ENCODE measurements at regions not wholly inside any gene's neighbourhood (a gene's known extent, or its start where the extent isn't known, plus 50 kb on each side); places are given as distances from the start of the nearest gene placed in this dataset.

GRCh38 chr5:92332039-92332438, 948.9 kb upstream of the ARRDC3 start:
- H3K36me3 ChIP-seq (ENCODE audit: control insufficient read depth in 2 of 2, extremely low read depth in 1 of 2, insufficient read depth in 2 of 2, low read length in 2 of 2), result no peaks in the 10 kb centered on the region
- CTCF ChIA-PET, result interaction anchor here (1.5 kb wide), 1 partner anchor 1469 kb away, joined by 3 read pairs; no protein-coding TSS in a partner anchor
- BruUV-seq (replicated peaks), result no TSS peak

GRCh38 chr5:92330365-92330764, 947.2 kb upstream of the ARRDC3 start:
- FAIRE-seq (no peak), DNase-seq (ENCODE audit: low read depth, low spot score) (no peak)
- TF ChIP-seq CTCF (IDR thresholded peaks at IDR 0.05; ENCODE audit: extremely low read depth in 1 of 2, insufficient read depth in 1 of 2, low read depth in 1 of 2, low read length in 2 of 2), result no peak
- no peak for TF ChIP-seq POLR2A (IDR thresholded peaks at IDR 0.05; ENCODE audit: low read depth, low read length)
- no peak for TF ChIP-seq POLR2AphosphoS5 (IDR thresholded peaks at IDR 0.05; ENCODE audit: insufficient read depth, low read depth, low read length)
- TF ChIP-seq JUN (IDR thresholded peaks at IDR 0.05; ENCODE audit: borderline replicate concordance, insufficient read depth, insufficient read length, low read depth), result no peak
- TF ChIP-seq FOS (IDR thresholded peaks at IDR 0.05; ENCODE audit: borderline replicate concordance, insufficient read depth, low read length), result no peak
- TF ChIP-seq MYC (IDR thresholded peaks at IDR 0.05; ENCODE audit: low read depth, low read length), result no peak
- TF ChIP-seq EZH2 (IDR thresholded peaks at IDR 0.05; ENCODE audit: borderline replicate concordance, low read depth, low read length, severe bottlenecking), result no peak
- no peak for TF ChIP-seq MAX (IDR thresholded peaks at IDR 0.05; ENCODE audit: insufficient read depth, insufficient read length)
- TF ChIP-seq GATA2 (IDR thresholded peaks at IDR 0.05; ENCODE audit: insufficient read depth, insufficient read length, low read depth, low read length), result no peak
- Histone ChIP-seq H3K9me1 (replicated peaks; ENCODE audit: control insufficient read depth, extremely low read depth, insufficient read depth, low read length) (no peaks in the 10 kb centered on the region), H3K79me2 (ENCODE audit: control insufficient read depth, insufficient read depth, low read length) (no peaks in the 10 kb centered on the region), H3K36me3 (ENCODE audit: control insufficient read depth in 2 of 2, extremely low read depth in 1 of 2, insufficient read depth in 2 of 2, low read length in 2 of 2) (no peaks in the 10 kb centered on the region), H3K27me3 (ENCODE audit: control insufficient read depth in 2 of 2, insufficient read depth in 2 of 2, low read length in 2 of 2) (no peaks in the 10 kb centered on the region), H3K4me3 (replicated peaks in 1 of 3; ENCODE audit: insufficient read depth in 1 of 3, low read depth in 1 of 3, low read length in 3 of 3) (no peak overlapping the region), H3K9ac (replicated peaks; ENCODE audit: extremely low read depth, insufficient read depth, low read length) (no peak overlapping the region), H3K9me3 (replicated peaks; ENCODE audit: control insufficient read depth, insufficient read depth, low read length) (no peaks in the 10 kb centered on the region), H3K27ac (ENCODE audit: insufficient read depth, low read depth, low read length) (no peak overlapping the region), H4K20me1 (replicated peaks; ENCODE audit: control insufficient read depth, extremely low read depth, insufficient read depth, low read length) (no peaks in the 10 kb centered on the region), H3K4me2 (ENCODE audit: insufficient read depth, low read length) (no peak overlapping the region), H2AFZ (ENCODE audit: low read depth, low read length) (no peak overlapping the region), H3K4me1 (ENCODE audit: control insufficient read depth, extremely low read depth, insufficient read depth, low read length) (no peaks in the 10 kb centered on the region)
- ChIA-PET POLR2A (no interaction called here), CTCF (interaction anchor here (1.0 to 1.4 kb wide), 2 partner anchors 17 to 18 kb away, joined by 3 read pairs; no protein-coding TSS in a partner anchor)
- no TSS peak for BruUV-seq (replicated peaks)
- dilution Hi-C loops (cut with MboI; ENCODE audit: extremely low pct_ligation_motif_present, low sequenced_read_pairs), result no loop called here
- intact Hi-C loops (cut with micrococcal nuclease), result no loop called here

More at GRCh38 chr5:92332039-92332438, 948.9 kb upstream of the ARRDC3 start:
- no peaks in the 10 kb centered on the region for H3K9me3 ChIP-seq (replicated peaks; ENCODE audit: control insufficient read depth, insufficient read depth, low read length)
- no peak overlapping the region for H3K27ac ChIP-seq (ENCODE audit: insufficient read depth, low read depth, low read length)
- H2AFZ ChIP-seq (ENCODE audit: low read depth, low read length), result no peak overlapping the region
- H3K9me1 ChIP-seq (replicated peaks; ENCODE audit: control insufficient read depth, extremely low read depth, insufficient read depth, low read length), result no peaks in the 10 kb centered on the region
- H3K4me2 ChIP-seq (ENCODE audit: insufficient read depth, low read length), result no peak overlapping the region
- no peaks in the 10 kb centered on the region for H3K27me3 ChIP-seq (ENCODE audit: control insufficient read depth in 2 of 2, insufficient read depth in 2 of 2, low read length in 2 of 2)
- dilution Hi-C loops (cut with MboI; ENCODE audit: extremely low pct_ligation_motif_present, low sequenced_read_pairs), result no loop called here
- H3K79me2 ChIP-seq (ENCODE audit: control insufficient read depth, insufficient read depth, low read length), result no peaks in the 10 kb centered on the region
- intact Hi-C loops (cut with micrococcal nuclease), result no loop called here
- H3K4me1 ChIP-seq (ENCODE audit: control insufficient read depth, extremely low read depth, insufficient read depth, low read length), result no peaks in the 10 kb centered on the region
- POLR2A ChIA-PET, result no interaction called here
- no peak overlapping the region for H3K4me3 ChIP-seq (replicated peaks in 1 of 3; ENCODE audit: insufficient read depth in 1 of 3, low read depth in 1 of 3, low read length in 3 of 3)
- no peak overlapping the region for H3K9ac ChIP-seq (replicated peaks; ENCODE audit: extremely low read depth, insufficient read depth, low read length)
- FAIRE-seq (no peak), DNase-seq (ENCODE audit: low read depth, low spot score) (no peak)
- no peaks in the 10 kb centered on the region for H4K20me1 ChIP-seq (replicated peaks; ENCODE audit: control insufficient read depth, extremely low read depth, insufficient read depth, low read length)
- TF ChIP-seq FOS (IDR thresholded peaks at IDR 0.05; ENCODE audit: borderline replicate concordance, insufficient read depth, low read length) (peak; percentile 55), POLR2A (IDR thresholded peaks at IDR 0.05; ENCODE audit: low read depth, low read length) (no peak)

Measured in endothelial cell of umbilical vein (primary cell).